Medulla oblongata (tissue), 1 donor: ENCODE measurements at regions not wholly inside any gene's neighbourhood (a gene's known extent, or its start where the extent isn't known, plus 50 kb on each side); places are given as distances from the start of the nearest gene placed in this dataset.
"Not testable (repeated sequence)": the region's sequence is repeated elsewhere in the genome, so short reads cannot be mapped to it uniquely, and the experiment has no call there.

ENCODE experiments used
- DNase-seq: peaks from one replicate; pipeline ENCODE4 v3.0.0-alpha.2; 2015; ENCODE audit errors: extremely low spot score

DNA sequence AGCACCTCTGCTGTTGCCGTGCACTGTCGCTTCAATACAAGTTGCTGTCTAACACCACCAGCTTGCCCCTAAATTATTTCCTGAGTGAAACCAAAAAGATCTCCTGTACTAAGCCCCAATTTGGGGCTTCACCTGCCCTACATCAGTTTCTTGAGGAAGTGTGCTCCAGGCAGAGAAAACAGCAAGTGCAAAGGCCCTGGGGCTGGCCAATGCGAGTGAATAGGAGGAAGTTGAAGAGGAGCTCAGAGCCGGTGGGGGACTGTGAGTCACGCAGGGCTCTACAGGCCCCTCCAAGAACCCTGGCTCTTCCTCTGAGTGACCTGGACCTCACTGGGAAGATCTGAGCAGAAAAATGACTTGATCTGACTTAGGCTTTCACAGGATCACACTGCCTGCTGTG lies 117.2 kb downstream of the IPO8 start:
- DNase-seq: no peak

DNA sequence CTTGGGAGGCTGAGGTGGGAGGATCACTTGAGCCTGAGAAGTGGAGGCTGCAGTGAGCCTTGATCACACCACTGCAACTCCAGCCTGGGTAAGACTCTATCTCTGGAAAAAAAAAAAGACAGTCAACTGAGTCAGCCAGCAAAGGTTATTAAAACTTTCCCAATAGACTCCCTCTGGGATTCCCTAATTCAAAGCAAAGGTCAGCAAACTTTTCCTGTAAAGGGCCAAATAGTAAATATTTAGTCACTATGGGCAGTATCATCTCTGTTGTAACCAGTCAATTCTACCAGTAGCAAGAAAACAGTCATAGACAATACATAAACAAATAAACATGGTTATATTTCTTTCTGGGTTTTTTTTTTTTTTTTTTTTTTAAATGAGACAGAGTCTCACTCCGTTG lies 122.5 kb downstream of the IPO8 start:
- no peak for DNase-seq

DNA sequence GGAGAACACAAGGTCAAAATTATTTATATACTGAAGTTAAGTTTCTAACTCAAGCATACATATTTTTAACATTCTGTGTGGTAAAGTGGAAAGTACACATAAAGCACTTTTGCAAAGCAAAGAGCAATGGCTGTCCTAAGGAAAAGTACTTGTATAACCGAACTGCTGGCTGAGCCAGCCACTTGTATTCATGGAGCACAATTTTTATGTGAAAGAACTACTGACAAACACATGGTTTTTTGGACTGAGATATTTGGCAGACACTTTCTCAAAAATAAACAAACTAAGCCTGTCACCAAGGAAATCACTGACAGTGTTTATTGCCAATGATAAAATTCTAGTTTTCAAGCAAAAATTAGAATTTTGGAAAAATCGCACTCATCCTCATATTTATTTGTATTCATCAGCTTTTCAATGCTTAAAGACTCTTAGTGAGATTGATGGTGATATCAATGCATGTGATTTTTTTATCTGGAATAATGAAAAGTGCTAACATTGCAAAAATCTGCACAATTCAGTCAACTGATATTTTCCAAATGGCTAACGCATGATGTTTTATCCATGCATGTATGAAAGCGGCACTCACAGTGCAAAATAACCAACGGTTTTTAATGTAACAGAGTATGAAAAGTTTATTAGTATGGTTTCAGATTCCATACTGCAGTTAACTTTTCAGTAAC lies 125.3 kb downstream of the IPO8 start:
- no peak for DNase-seq

DNA sequence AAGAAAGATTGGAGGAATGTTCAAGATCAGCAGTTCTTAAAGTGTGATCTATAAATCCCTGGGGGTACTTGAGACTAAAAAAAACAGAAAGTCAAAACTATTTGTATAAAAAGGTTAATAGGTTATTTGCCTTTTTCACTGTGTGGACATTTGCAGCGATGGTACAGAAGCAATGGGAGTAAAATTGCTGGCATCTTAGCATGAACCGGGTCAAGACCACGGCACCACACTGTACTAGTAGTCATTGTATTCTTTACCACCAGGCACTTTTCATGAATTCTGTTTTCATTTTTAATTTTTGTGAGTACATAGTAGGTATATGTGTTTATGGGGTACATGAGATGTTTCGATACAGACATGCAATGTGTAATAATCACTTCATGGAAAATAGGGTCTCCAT lies 126.2 kb downstream of the IPO8 start:
- no peak for DNase-seq

DNA sequence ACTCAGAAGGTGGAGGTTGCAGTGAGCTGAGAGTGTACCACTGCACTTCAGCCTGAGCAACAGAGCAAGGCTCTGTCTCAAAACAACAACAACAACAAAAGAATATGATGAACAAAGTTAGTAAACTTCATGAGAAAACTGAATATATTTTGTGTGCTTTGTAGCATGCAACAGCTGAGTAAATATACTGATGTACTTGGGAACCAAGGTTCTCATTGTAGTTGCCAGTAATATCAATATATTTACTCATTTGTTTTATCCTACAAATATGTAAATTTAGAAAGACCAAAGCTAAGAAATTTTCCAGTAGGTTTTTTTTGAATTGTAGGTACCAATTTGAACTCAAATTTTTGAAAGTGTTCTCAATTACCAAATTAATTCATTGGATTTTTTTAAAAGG lies 127.2 kb downstream of the IPO8 start:
- DNase-seq: no peak

DNA sequence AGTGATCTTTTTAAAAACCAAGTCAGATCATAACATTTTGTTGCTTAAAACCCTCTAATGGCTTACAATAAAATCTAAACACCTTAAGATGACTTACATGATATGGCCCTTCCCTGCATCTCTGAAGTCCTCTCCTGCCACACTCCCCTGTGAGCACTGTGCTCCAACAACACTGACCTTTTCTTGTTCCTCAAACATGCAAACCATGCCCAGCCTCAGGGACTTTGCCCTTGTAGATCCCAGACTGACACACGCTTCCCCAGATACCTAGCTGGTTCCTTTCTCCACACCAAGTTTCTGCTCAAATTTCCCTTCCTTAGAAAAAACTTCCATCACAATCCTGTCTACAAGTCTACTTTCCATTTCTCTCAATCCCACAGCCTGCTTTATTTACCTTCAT lies 128.6 kb downstream of the IPO8 start:
- no peak for DNase-seq

DNA sequence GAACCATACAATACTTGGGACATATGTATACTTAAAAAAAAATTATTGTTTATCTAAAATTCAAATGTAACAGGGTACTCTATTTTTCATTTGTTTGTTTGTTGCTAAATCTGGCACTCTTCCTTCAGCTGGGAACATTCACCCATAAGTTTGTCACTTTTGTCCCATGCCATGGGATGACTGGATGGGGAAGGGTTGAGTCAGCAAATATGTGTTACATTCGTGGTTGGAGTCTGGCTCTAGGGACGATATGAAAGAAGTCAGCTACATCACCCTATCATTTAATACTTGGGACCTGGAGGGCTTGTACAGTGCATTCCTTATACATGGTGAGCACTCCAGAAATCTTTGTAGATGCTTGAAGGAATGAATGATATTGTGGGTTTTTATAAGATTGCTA lies 131.3 kb downstream of the IPO8 start:
- no peak for DNase-seq

DNA sequence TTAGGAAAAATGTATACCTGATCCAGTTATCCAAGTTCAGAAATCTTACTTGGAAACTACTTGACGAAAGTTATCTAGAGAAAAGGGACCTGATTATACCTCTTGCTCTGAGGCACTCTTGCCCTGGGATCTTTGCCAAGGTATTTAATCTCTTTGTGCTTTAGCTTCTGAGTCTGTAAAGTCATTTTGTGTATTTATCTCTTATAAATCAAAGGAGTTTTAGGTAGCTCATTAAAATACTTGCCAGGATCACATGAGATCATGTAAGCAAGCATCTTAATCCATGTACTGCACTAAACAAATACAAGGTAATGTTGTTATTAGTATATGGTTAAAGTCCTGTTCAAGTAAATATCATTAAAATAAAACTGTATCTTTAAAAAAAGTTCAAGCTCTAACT lies 147.5 kb downstream of the IPO8 start:
- no peak for DNase-seq

DNA sequence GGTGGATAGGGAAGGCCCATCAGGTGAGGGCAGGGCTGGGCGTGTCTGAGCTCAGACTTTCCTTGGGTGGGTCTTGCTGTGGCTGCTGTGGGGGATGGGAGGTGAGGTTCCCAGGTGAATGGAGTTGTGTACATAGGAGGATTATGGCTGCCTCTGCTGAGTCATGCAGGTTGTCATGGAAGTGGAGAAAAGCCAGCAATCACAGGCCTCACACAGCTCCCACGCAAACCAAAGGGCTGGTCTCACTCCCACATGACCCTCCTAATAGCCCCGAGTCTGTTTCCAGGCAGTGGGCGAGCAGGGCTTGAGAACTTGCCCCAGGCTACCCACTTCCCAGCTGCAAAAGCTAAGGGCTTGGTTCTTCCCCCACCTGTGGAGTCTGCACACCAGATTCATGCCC lies 149.5 kb downstream of the IPO8 start:
- DNase-seq: no peak

DNA sequence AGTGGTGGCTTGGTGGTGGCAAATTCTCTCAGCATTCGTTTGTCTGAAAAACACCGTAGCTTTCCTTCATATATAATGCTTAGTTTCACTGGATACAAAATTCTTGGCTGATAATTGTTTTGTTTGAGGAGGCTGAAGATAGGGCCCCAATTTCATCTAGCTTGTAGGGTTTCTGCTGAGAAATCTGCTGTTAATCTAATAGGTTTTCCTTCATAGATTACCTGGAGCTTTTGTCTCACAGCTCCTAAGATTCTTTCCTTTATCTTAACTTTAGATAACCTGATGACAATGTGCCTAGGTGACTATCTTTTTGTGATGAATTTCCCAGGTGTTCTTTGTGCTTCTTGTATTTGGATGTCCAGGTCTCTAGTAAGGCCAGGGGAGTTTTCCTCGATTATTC lies 151.0 kb downstream of the IPO8 start:
- DNase-seq: not testable (repeated sequence)

DNA sequence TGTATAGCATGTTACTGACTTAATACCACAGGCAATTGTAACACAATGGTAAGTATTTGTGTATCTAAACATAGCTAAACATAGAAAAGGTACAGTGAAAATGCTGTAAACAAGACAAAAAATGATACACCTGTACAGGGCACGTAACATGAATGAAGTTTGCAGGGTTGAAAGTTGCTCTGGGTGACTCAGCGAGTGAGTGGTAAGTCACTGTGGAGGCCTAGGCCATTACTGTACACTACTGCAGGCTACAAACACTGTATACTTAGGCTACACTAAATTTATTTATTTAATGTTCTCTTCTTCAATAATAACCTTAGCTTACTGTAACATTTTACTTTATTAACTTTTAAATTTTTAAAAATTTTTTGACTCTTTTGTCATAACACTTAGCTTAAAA lies 158.4 kb downstream of the IPO8 start:
- DNase-seq: no peak

DNA sequence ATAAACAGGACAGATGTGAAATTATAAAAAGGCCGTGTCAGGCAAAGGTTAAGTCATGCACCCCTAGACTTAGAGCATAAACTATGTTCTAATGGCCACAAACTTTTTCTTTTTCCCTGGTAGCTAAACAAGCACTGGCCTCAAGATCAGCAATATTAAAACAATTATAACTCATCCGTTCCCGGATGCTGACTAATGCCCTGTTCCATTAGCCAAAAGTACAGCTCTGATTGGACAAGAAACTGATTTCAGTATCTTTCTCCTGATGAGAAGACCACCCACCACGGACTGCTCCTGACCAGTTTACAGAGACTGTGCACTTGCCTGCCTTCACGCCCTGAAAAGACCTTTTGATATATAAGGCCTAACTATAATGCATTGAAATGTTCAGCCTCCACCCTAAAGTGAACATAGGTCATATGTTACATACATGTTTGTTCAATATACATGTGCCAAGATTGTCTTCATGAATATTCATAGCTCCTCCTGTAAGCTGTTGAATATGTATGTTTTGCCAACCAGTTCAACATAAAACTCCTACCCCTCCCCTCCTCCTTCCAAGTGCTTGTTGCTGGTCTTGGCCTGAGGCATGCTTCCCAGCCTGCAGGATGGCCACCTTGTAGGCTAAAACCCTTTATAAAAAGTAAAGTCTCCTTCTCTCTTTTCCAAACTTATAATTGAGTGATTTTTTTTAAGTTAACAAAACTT lies 162.0 kb downstream of the IPO8 start:
- DNase-seq: no peak

DNA sequence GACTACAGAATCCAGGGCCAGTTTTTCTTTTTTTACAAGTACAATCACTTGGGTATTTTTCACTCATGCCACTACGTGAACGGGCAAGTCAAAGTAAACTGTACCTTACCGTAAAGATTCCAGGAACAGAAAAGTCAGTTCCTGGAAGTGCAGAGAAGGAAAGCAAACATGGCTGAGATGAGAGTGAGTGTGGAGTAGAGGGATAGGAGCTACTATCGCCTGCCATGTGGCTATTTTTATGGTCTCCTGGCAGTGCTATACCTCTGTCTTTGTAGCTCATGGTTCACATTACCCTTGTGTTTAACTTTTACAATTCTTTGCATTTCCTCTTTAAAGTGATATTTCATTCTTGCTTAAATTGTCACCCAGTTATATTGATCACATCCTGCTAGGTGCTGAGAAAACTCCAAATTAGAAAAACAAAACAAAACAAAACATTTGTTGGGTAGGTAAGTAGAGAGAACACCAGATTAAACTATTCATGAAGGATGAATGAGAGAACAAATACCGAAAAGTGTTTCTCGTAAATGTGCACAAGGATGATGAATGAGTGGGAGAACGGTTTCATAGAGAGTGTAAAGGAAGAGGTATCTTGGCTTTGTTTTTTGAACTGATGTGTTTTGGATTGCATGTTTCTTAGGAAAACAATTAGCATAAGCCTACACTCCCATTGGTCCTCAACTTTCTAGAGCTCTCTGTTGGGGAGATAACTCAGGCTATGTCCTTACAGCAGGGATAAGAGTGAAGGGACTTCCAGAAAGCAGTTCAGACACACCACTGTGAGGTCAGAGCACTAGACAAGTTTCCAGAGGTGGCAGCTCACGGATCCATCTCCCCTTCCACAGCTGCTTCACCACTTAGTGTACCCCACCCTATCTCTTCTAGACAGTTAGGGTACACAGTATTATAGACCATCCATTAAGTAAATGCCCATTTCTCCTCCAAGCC lies 163.7 kb downstream of the IPO8 start:
- no peak for DNase-seq

DNA sequence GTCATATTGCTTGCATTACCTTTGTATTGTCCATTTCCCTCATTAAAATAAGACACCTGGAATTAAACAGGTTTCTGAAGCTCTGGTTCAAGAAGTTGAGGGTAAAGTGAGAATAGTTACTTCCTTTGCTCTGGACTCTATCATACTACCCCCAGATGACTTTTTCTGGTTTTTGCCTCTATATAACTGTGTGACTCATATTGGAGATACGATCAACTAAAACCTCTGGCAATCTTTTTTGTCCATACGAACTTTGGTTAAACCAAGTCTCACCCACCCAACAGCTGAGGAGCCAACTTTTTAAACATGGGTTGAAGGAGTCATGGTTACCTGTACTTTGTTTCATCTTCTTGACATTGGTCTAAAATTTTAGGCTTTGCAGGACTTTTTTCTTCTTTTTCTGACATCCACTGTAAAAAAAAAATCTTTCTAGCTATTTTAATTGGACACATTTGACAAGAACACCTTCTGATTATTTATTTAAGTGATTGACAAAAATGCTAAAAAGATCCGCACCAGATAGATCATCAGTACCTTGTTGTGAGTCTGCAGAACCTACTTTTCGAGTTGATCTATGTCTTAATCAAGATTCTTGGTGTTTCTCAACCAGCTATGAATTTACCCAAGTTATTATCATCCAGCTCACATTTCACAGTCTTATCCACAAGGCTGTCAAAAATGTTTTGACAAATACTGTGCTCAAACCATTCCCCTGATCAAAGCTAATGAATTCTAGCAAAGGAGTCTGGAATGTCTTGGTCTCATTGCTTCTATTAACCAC lies 166.0 kb downstream of the IPO8 start:
- no peak for DNase-seq

DNA sequence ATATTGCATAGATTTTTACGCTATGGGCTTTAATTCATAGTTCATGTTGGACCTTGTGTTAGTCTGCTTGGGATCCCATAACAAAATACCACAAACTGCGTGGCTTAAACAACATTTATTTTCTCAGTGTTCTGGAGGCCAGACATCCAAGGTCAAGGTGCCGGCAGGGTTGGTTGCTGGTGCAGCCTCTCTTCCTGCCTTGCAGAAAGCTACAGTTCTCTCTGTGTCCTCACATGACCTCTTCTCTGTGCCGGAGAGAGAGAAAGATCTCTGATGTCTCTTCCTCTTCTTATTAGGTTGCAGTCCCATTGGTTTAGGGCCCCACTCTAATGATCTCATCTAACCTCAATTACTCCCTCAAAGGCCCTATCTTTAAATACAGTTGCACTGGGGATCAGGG lies 170.5 kb downstream of the IPO8 start:
- no peak for DNase-seq

DNA sequence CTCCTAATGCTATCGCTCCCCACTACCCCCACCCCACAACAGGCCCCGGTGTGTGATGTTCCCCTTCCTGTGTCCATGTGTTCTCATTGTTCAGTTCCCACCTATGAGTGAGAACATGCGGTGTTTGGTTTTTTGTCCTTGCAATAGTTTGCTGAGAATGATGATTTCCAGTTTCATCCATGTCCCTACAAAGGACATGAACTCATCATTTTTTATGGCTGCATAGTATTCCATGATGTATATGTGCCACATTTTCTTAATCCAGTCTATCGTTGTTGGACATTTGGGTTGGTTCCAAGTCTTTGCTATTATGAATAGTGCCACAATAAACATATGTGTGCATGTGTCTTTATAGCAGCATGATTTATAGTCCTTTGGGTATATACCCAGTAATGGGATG lies 175.4 kb downstream of the IPO8 start:
- DNase-seq: not testable (repeated sequence)

DNA sequence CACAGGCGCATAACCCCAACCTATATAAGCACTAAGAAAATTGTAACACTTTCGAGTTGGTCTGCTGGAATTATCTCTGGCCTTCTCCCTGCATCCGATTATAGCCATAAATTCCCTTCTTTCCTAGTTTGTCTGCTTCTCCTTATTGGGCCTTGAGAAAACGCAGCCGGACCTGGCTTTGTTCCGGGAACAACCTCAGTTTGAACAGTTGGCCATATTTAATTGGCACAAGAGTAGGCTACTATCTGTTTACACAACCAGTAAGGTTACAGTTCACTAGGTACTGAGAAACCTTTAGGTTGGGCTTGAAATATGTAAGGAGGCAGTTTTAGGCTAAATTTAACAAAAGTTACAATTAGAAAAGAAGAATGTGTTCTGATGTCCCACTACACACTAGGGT lies 176.1 kb downstream of the IPO8 start:
- no peak for DNase-seq

DNA sequence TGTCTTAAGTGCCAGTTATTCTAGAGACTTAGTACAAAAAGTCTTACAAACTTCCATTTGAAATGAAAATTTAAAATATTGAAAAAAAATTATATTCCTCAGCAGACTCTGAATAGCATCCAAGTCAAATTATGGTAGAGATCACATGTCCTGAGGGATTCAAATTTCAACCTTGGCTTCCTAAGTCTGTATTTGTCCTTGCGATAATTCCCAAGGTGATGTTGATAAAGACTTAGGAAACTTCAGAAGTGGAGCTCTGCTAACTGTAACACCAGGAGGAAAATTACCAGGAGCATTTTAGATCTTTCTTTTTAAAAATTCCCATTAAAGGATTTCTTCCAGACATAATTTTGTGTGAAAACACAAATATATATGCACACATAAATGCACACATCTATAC lies 178.3 kb downstream of the IPO8 start:
- DNase-seq: no peak

DNA sequence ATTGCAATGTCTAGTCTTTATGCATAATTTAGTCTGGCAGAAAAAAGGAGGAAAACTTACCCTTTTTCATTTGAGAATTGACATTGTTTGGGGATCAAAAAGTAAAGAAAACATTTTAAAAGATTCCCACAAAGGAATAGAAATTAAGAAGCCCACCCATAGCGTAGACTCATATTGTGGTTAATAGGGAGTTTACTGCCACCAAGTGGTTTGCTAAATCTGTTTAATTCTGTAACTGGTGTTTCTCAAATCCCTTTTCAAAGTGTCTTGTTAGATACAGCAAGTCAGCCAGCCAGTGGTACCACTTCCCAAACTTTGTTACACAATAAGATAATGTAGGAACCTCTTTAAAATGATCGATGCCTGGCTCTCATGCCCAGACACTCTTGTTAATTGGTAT lies 180.3 kb downstream of the IPO8 start:
- peak; percentile 14 for DNase-seq

DNA sequence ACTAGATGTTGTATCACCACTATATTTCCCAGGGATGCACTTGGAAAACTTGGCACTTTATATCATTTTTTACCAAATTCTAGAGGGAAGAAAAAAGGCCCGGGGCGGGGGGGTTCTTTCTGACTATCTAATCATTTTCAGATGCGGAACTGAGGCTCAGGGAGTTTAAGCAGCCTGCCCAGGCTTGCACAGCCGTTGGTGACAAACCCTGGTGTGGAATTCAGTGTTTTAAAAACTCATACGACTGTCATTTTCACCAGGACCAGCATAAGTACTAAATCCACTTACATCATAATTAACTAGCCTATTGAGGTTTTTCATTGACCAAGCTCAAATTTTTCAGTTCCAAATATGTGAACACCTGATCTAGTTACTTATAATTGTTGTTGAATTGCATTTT lies 181.0 kb downstream of the IPO8 start:
- DNase-seq: no peak

DNA sequence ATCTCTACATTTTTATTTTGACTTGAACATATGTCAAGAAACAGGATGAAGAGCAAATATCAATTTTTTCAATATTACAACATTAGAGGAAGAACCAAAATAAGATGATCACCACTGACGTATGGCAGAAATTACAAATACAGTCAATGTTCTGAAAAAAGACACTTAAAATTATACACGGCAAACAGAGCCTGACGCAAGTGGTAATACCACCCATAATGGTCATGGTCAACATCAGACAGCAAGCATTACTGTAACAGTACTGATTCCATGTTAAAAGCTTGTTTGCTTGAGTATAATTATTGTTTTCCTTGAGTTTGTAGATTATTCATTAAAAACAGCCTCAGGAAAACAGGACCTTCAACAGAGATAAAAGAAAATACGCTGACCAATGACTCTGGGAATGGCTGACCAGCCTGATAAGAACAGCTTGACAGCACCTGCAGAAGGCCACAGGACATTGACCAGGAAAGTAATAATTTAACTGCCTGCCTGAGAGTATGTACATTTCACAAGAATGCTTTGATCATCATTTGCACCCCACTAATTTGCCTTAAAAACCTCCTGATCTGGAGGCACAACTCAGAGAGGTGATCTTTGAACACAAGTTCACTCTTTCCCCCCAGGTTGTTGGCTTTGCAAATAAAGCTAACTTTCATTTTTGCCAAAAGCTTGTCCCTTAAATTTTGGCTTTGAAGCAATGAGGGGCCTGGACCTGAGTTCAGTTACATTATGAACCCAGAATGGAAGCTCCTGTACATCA lies 187.3 kb downstream of the IPO8 start:
- no peak for DNase-seq
